GM20431 (cell line): ENCODE measurements at regions not wholly inside any gene's neighbourhood (a gene's known extent, or its start where the extent isn't known, plus 50 kb on each side); places are given as distances from the start of the nearest gene placed in this dataset.

Source experiments
- in situ Hi-C: fragments of 300-500 bp; cut with MseI, MboI; formaldehyde crosslinking; loops from one replicate; pipeline ENCODE4 v1.15.0; 2020; ENCODE audit warnings: low sequenced_read_pairs; ENCODE audit not compliant: unreplicated experiment

- in situ Hi-C loops = no loop called here
Observed at GRCh38 chr12:65646127-65646643, 178.1 kb upstream of the HMGA2 start.

- in situ Hi-C loops = no loop called here
Observed at GRCh38 chr12:65647074-65647473, 177.2 kb upstream of the HMGA2 start.

- in situ Hi-C loops = no loop called here
Observed at GRCh38 chr12:65648461-65648860, 175.8 kb upstream of the HMGA2 start.

- in situ Hi-C loops = no loop called here
Observed at GRCh38 chr12:65649126-65649525, 175.2 kb upstream of the HMGA2 start.

GRCh38 chr12:65651060-65651459 is 173.2 kb upstream of the HMGA2 start:
- in situ Hi-C loops = no loop called here

GRCh38 chr12:65653321-65653720 is 171.0 kb upstream of the HMGA2 start:
- in situ Hi-C loops = no loop called here

GRCh38 chr12:65653946-65654629 is 170.2 kb upstream of the HMGA2 start:
- in situ Hi-C loops = no loop called here

GRCh38 chr12:65655074-65655493 is 169.2 kb upstream of the HMGA2 start:
- in situ Hi-C loops = no loop called here

GRCh38 chr12:65656156-65656882 is 168.0 kb upstream of the HMGA2 start:
- in situ Hi-C loops = no loop called here

GRCh38 chr12:65656891-65657351 is 167.4 kb upstream of the HMGA2 start:
- in situ Hi-C loops = no loop called here

- in situ Hi-C loops = no loop called here
Observed at GRCh38 chr12:65657635-65658034, 166.6 kb upstream of the HMGA2 start.

- in situ Hi-C loops = no loop called here
Observed at GRCh38 chr12:65658360-65658759, 165.9 kb upstream of the HMGA2 start.

- in situ Hi-C loops = no loop called here
Observed at GRCh38 chr12:65659681-65660080, 164.6 kb upstream of the HMGA2 start.

GRCh38 chr12:65660096-65660495 is 164.2 kb upstream of the HMGA2 start:
- in situ Hi-C loops = no loop called here

GRCh38 chr12:65660836-65661235 is 163.4 kb upstream of the HMGA2 start:
- in situ Hi-C loops = no loop called here

GRCh38 chr12:65662590-65662989 is 161.7 kb upstream of the HMGA2 start:
- in situ Hi-C loops = no loop called here

GRCh38 chr12:65663097-65663496 is 161.2 kb upstream of the HMGA2 start:
- in situ Hi-C loops = no loop called here

- in situ Hi-C loops = no loop called here
Observed at GRCh38 chr12:65663648-65664047, 160.6 kb upstream of the HMGA2 start.

GRCh38 chr12:65664715-65665250 is 159.5 kb upstream of the HMGA2 start:
- in situ Hi-C loops = no loop called here

- in situ Hi-C loops = no loop called here
Observed at GRCh38 chr12:65665817-65666216, 158.5 kb upstream of the HMGA2 start.

- in situ Hi-C loops = no loop called here
Observed at GRCh38 chr12:65666876-65667275, 157.4 kb upstream of the HMGA2 start.
